ENCODE measurements at regions not wholly inside any gene's neighbourhood (a gene's known extent, or its start where the extent isn't known, plus 50 kb on each side); places are given as distances from the start of the nearest gene placed in this dataset.
"Not testable (repeated sequence)": the region's sequence is repeated elsewhere in the genome, so short reads cannot be mapped to it uniquely, and the experiment has no call there.

- Mint-ChIP-seq H3K9me3 (ENCODE audit: unreplicated experiment) (no peaks in the 10 kb centered on the region), H3K27me3 (ENCODE audit: insufficient read depth, unreplicated experiment) (no peaks in the 10 kb centered on the region), H3K27ac (ENCODE audit: low read depth, unreplicated experiment) (no peak overlapping the region), H3K4me1 (ENCODE audit: insufficient read depth, unreplicated experiment) (no peaks in the 10 kb centered on the region), H3K36me3 (ENCODE audit: insufficient read depth, unreplicated experiment) (no peaks in the 10 kb centered on the region), H3K4me3 (ENCODE audit: unreplicated experiment) (no peak overlapping the region)
- CTCF ChIA-PET: interaction anchor here (0.5 to 1.2 kb wide), 3 partner anchors 11 to 788 kb away, joined by 3 read pairs; no protein-coding TSS in a partner anchor
- DNase-seq (ENCODE audit: unreplicated experiment): no peak
- TF ChIP-seq CTCF (IDR thresholded peaks at IDR 0.05; ENCODE audit: unreplicated experiment): no peak
- POLR2A ChIA-PET: interaction anchor here (0.8 kb wide), 1 partner anchor 29 kb away, joined by 3 read pairs; no protein-coding TSS in a partner anchor
- BruUV-seq (replicated peaks): no TSS peak
- intact Hi-C loops (cut with micrococcal nuclease): no loop called here
Measured at GRCh38 chr4:128648021-128648420, 161.5 kb upstream of the JADE1 start.

GRCh38 chr4:128646893-128647292, 162.6 kb upstream of the JADE1 start:
- DNase-seq (ENCODE audit: unreplicated experiment); H3K9me3 Mint-ChIP-seq (ENCODE audit: unreplicated experiment); H3K27me3 Mint-ChIP-seq (ENCODE audit: insufficient read depth, unreplicated experiment); intact Hi-C loops (cut with micrococcal nuclease); H3K4me1 Mint-ChIP-seq (ENCODE audit: insufficient read depth, unreplicated experiment); POLR2A ChIA-PET; H3K4me3 Mint-ChIP-seq (ENCODE audit: unreplicated experiment); H3K27ac Mint-ChIP-seq (ENCODE audit: low read depth, unreplicated experiment); BruUV-seq (replicated peaks); H3K36me3 Mint-ChIP-seq (ENCODE audit: insufficient read depth, unreplicated experiment); CTCF ChIA-PET: not testable (repeated sequence)

- H3K27me3 Mint-ChIP-seq (ENCODE audit: insufficient read depth, unreplicated experiment); BruUV-seq (replicated peaks); H3K9me3 Mint-ChIP-seq (ENCODE audit: unreplicated experiment); POLR2A ChIA-PET; DNase-seq (ENCODE audit: unreplicated experiment); H3K27ac Mint-ChIP-seq (ENCODE audit: low read depth, unreplicated experiment); H3K36me3 Mint-ChIP-seq (ENCODE audit: insufficient read depth, unreplicated experiment); H3K4me3 Mint-ChIP-seq (ENCODE audit: unreplicated experiment); H3K4me1 Mint-ChIP-seq (ENCODE audit: insufficient read depth, unreplicated experiment): not testable (repeated sequence)
- CTCF ChIA-PET: interaction anchor here (1.1 kb wide), 1 partner anchor 66 kb away, joined by 3 read pairs; no protein-coding TSS in a partner anchor
- intact Hi-C loops (cut with micrococcal nuclease): loop anchor here (5.0 kb wide), 1 partner anchor 193 kb away; no protein-coding TSS in a partner anchor
Measured at GRCh38 chr4:128644693-128645654, 164.5 kb upstream of the JADE1 start.

DNA sequence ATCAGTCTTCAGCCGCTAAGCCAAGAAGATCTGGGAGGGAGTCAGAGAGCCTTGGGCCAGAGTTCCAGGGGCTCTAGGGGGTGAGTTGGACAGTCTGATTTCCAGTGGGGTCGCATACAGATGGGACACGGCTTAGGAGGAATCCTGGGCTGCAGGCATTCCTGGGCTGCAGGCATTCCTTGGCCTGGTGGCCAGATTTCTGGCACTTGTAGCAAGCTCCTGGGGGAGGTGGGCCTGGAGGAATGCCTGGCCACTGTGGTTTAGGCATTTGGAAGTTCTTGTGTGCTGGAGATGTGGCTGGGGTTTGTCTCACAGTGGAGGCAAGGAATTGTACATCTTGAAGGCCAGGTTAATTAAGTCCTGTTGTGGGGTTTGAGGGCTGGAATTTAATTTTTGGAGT, 165.4 kb upstream of the JADE1 start:
- POLR2A ChIA-PET; BruUV-seq (replicated peaks); H3K27ac Mint-ChIP-seq (ENCODE audit: low read depth, unreplicated experiment); H3K4me1 Mint-ChIP-seq (ENCODE audit: insufficient read depth, unreplicated experiment); H3K4me3 Mint-ChIP-seq (ENCODE audit: unreplicated experiment); H3K9me3 Mint-ChIP-seq (ENCODE audit: unreplicated experiment); H3K36me3 Mint-ChIP-seq (ENCODE audit: insufficient read depth, unreplicated experiment); H3K27me3 Mint-ChIP-seq (ENCODE audit: insufficient read depth, unreplicated experiment); DNase-seq (ENCODE audit: unreplicated experiment): not testable (repeated sequence)
- CTCF ChIA-PET: interaction anchor here (1.1 kb wide), 1 partner anchor 66 kb away, joined by 3 read pairs; no protein-coding TSS in a partner anchor
- intact Hi-C loops (cut with micrococcal nuclease): loop anchor here (5.0 kb wide), 1 partner anchor 192 kb away; no protein-coding TSS in a partner anchor

DNA sequence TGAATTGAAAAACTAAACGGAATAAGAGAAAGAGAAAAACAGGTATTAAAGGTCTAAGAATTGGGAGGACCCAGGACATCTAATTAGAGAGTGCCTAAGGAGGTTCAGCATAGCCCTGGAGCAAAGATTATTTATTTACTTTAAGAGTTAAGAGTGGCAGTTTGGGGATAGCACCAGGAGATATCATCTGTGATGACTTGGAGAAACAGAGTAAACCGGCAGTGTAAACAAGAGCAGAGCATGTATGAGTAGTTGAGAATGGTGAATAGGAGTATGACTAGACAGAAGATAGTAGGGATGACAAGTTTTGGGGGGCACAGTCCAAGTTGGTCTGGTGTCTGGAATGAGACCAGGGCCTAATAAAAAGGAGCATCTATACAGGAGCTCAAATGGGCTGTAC, 167.9 kb upstream of the JADE1 start:
- H3K4me3 Mint-ChIP-seq (ENCODE audit: unreplicated experiment); POLR2A ChIA-PET; H3K4me1 Mint-ChIP-seq (ENCODE audit: insufficient read depth, unreplicated experiment); DNase-seq (ENCODE audit: unreplicated experiment); H3K27me3 Mint-ChIP-seq (ENCODE audit: insufficient read depth, unreplicated experiment); CTCF ChIA-PET; H3K9me3 Mint-ChIP-seq (ENCODE audit: unreplicated experiment); BruUV-seq (replicated peaks); H3K27ac Mint-ChIP-seq (ENCODE audit: low read depth, unreplicated experiment); H3K36me3 Mint-ChIP-seq (ENCODE audit: insufficient read depth, unreplicated experiment): not testable (repeated sequence)
- intact Hi-C loops (cut with micrococcal nuclease): loop anchor here (5.0 kb wide), 1 partner anchor 189 kb away; no protein-coding TSS in a partner anchor

All from MCF 10A (cell line).